ENCODE measurements at regions not wholly inside any gene's neighbourhood (a gene's known extent, or its start where the extent isn't known, plus 50 kb on each side); places are given as distances from the start of the nearest gene placed in this dataset.

DNA sequence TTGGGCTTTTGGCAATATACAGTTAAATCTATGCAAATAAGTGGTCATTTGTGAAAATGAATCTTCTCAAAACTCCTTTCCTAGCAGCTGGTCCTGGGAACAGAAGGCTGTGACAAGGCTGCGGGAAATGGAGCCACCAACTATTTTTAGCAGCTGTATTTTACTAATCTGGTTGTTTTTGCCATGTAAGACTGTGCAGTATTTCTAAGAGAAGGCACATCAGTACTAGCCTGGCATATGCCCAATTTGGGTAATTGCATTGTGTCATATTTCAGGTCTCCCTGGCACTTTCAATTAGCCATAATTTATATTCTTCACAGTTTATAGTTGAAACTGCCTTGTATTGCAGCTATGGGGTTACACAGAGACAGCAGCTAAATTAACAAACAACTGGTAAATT lies 109.6 kb downstream of the MANEA start:
- TF ChIP-seq, protein P1, sequence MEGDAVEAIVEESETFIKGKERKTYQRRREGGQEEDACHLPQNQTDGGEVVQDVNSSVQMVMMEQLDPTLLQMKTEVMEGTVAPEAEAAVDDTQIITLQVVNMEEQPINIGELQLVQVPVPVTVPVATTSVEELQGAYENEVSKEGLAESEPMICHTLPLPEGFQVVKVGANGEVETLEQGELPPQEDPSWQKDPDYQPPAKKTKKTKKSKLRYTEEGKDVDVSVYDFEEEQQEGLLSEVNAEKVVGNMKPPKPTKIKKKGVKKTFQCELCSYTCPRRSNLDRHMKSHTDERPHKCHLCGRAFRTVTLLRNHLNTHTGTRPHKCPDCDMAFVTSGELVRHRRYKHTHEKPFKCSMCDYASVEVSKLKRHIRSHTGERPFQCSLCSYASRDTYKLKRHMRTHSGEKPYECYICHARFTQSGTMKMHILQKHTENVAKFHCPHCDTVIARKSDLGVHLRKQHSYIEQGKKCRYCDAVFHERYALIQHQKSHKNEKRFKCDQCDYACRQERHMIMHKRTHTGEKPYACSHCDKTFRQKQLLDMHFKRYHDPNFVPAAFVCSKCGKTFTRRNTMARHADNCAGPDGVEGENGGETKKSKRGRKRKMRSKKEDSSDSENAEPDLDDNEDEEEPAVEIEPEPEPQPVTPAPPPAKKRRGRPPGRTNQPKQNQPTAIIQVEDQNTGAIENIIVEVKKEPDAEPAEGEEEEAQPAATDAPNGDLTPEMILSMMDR (IDR thresholded peaks at IDR 0.05; ENCODE audit: poor library complexity, severe bottlenecking): no peak
- TF ChIP-seq, protein P2, sequence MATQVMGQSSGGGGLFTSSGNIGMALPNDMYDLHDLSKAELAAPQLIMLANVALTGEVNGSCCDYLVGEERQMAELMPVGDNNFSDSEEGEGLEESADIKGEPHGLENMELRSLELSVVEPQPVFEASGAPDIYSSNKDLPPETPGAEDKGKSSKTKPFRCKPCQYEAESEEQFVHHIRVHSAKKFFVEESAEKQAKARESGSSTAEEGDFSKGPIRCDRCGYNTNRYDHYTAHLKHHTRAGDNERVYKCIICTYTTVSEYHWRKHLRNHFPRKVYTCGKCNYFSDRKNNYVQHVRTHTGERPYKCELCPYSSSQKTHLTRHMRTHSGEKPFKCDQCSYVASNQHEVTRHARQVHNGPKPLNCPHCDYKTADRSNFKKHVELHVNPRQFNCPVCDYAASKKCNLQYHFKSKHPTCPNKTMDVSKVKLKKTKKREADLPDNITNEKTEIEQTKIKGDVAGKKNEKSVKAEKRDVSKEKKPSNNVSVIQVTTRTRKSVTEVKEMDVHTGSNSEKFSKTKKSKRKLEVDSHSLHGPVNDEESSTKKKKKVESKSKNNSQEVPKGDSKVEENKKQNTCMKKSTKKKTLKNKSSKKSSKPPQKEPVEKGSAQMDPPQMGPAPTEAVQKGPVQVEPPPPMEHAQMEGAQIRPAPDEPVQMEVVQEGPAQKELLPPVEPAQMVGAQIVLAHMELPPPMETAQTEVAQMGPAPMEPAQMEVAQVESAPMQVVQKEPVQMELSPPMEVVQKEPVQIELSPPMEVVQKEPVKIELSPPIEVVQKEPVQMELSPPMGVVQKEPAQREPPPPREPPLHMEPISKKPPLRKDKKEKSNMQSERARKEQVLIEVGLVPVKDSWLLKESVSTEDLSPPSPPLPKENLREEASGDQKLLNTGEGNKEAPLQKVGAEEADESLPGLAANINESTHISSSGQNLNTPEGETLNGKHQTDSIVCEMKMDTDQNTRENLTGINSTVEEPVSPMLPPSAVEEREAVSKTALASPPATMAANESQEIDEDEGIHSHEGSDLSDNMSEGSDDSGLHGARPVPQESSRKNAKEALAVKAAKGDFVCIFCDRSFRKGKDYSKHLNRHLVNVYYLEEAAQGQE (IDR thresholded peaks at IDR 0.05; ENCODE audit: borderline replicate concordance): no peak
- no peak for TF ChIP-seq POLR2AphosphoS5 (IDR thresholded peaks at IDR 0.05)
